CD4-positive, alpha-beta T cell treated with Interferon alpha-2 for 1 hour (primary cell): ENCODE measurements at regions not wholly inside any gene's neighbourhood (a gene's known extent, or its start where the extent isn't known, plus 50 kb on each side); places are given as distances from the start of the nearest gene placed in this dataset.
"Not testable (repeated sequence)": the region's sequence is repeated elsewhere in the genome, so short reads cannot be mapped to it uniquely, and the experiment has no call there.

Experiments used
- DNase-seq, 2 donors: peaks; one replicate each; pipeline ENCODE4 v3.0.0-alpha.2; 2020 to 2022

GRCh38 chr5:53160895-53161294 is 51.3 kb upstream of the MOCS2 start:
- DNase-seq = no peak

- no peak for DNase-seq
These were observed 52.3 kb upstream of the MOCS2 start for GRCh38 chr5:53161876-53162275.

GRCh38 chr5:53164478-53165165 is 55.1 kb upstream of the MOCS2 start:
- DNase-seq = no peak

- no peak for DNase-seq
These were observed 56.0 kb upstream of the MOCS2 start for GRCh38 chr5:53165431-53166182.

- no peak for DNase-seq
These were observed 56.6 kb upstream of the MOCS2 start for GRCh38 chr5:53166183-53166495.

- no peak for DNase-seq
These were observed 58.3 kb upstream of the MOCS2 start for GRCh38 chr5:53167836-53168235.

- DNase-seq = no peak
These were observed 60.4 kb upstream of the MOCS2 start for GRCh38 chr5:53169933-53170332.

GRCh38 chr5:53170746-53171349 is 61.3 kb upstream of the MOCS2 start:
- DNase-seq = peak in 1 of 2 donors; percentile 12

GRCh38 chr5:53172073-53172472 is 62.5 kb upstream of the MOCS2 start:
- not testable (repeated sequence) for DNase-seq

- no peak for DNase-seq
These were observed 63.1 kb upstream of the MOCS2 start for GRCh38 chr5:53172630-53173029.

- DNase-seq = no peak
These were observed 63.5 kb upstream of the MOCS2 start for GRCh38 chr5:53173083-53173482.

GRCh38 chr5:53178830-53179229 is 69.3 kb upstream of the MOCS2 start:
- no peak for DNase-seq

GRCh38 chr5:53179691-53180090 is 70.1 kb upstream of the MOCS2 start:
- DNase-seq = no peak

GRCh38 chr5:53180538-53180937 is 71.0 kb upstream of the MOCS2 start:
- DNase-seq = no peak

- DNase-seq = no peak
These were observed 71.4 kb upstream of the MOCS2 start for GRCh38 chr5:53180991-53181390.

- no peak for DNase-seq
These were observed 74.3 kb upstream of the MOCS2 start for GRCh38 chr5:53183880-53184279.

GRCh38 chr5:53191548-53192165 is 82.1 kb upstream of the MOCS2 start:
- no peak for DNase-seq

- no peak for DNase-seq
These were observed 84.5 kb upstream of the MOCS2 start for GRCh38 chr5:53194086-53194485.

GRCh38 chr5:53199882-53200281 is 90.3 kb upstream of the MOCS2 start:
- no peak for DNase-seq

GRCh38 chr5:53200306-53200705 is 90.7 kb upstream of the MOCS2 start:
- no peak for DNase-seq

GRCh38 chr5:53201746-53202145 is 92.2 kb upstream of the MOCS2 start:
- no peak for DNase-seq

GRCh38 chr5:53206562-53206961 is 97.0 kb upstream of the MOCS2 start:
- no peak for DNase-seq

GRCh38 chr5:53211799-53212198 is 102.2 kb upstream of the MOCS2 start:
- DNase-seq = no peak

GRCh38 chr5:53219174-53219573 is 109.6 kb upstream of the MOCS2 start:
- no peak for DNase-seq
